BLaER1 treated with 17β-estradiol and CSF1 and Interleukin-3, amounts not matched to agents 10 nM and 100 nM (cell line): ENCODE measurements at regions not wholly inside any gene's neighbourhood (a gene's known extent, or its start where the extent isn't known, plus 50 kb on each side); places are given as distances from the start of the nearest gene placed in this dataset.

Experiments
- H3K27ac ChIP-seq, 11 experiments: shearing (Covaris generic); formaldehyde crosslinking; 2 replicates each; pipeline ENCODE4 v1.8.1; 2022
- H3K27me3 ChIP-seq, 11 experiments: shearing (Covaris generic); formaldehyde crosslinking; 2 replicates each; pipeline ENCODE4 v1.8.1; 2022
- H3K36me3 ChIP-seq, 11 experiments: shearing (Covaris generic); formaldehyde crosslinking; 2 replicates each; pipeline ENCODE4 v1.8.1; 2022
- H3K4me1 ChIP-seq, 10 experiments: shearing (Covaris generic); formaldehyde crosslinking; 2 replicates each; pipeline ENCODE4 v1.8.1; 2022
- H3K4me2 ChIP-seq, 11 experiments: shearing (Covaris generic); formaldehyde crosslinking; 2 replicates each; pipeline ENCODE4 v1.8.1; 2022
- H3K4me3 ChIP-seq, 10 experiments: shearing (Covaris generic); formaldehyde crosslinking; 2 replicates each; pipeline ENCODE4 v1.8.1; 2022
- H3K9ac ChIP-seq, 11 experiments: shearing (Covaris generic); formaldehyde crosslinking; 2 replicates each; pipeline ENCODE4 v1.8.1; 2022
- H3K9me3 ChIP-seq, 11 experiments: shearing (Covaris generic); formaldehyde crosslinking; replicated peaks in 1 of 11; 2 replicates each; pipeline ENCODE4 v1.8.1; 2022
- H4K20me1 ChIP-seq, 11 experiments: shearing (Covaris generic); formaldehyde crosslinking; 2 replicates each; pipeline ENCODE4 v1.8.1; 2022
- Cebpa-rat ChIP-seq, 11 experiments: shearing (Covaris generic); IDR thresholded peaks; 2 replicates each; pipeline ENCODE4 v1.8.1; 2022

- Histone ChIP-seq H3K27me3 (no peaks in the 10 kb centered on the region), H3K36me3 (no peaks in the 10 kb centered on the region), H3K27ac (no peak overlapping the region), H3K4me1 (no peaks in the 10 kb centered on the region), H3K4me3 (no peak overlapping the region), H4K20me1 (no peaks in the 10 kb centered on the region), H3K9ac (no peak overlapping the region), H3K4me2 (no peak overlapping the region), H3K9me3 (no peaks in the 10 kb centered on the region)
- no peak for TF ChIP-seq Cebpa-rat (IDR thresholded peaks at IDR 0.05)
Observed at GRCh38 chr18:60982928-60983327, 350.3 kb upstream of the CDH20 start.

DNA sequence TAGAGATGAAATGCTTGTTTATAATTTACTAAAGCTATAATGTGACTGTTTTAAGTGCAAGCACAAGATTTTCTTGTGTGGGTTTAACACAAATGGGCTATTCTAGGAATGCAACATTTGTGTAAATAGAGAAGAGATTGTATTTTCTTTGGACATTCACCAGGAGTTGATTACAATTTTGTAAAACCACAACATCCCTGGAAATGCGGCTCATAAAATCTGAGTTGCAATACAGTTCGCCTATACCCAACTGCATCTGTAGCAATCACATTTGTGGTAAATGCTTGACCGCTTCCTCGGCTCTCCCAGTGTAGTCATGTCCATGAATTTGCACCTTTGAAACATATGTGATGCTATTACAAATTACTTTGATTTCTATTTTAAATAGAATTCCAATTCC lies 348.7 kb upstream of the CDH20 start:
- Histone ChIP-seq H3K36me3 (no peaks in the 10 kb centered on the region), H3K4me1 (no peaks in the 10 kb centered on the region), H3K27me3 (no peaks in the 10 kb centered on the region), H3K4me2 (no peak overlapping the region), H4K20me1 (no peaks in the 10 kb centered on the region), H3K27ac (no peak overlapping the region), H3K4me3 (no peak overlapping the region), H3K9ac (no peak overlapping the region), H3K9me3 (no peaks in the 10 kb centered on the region)
- no peak for TF ChIP-seq Cebpa-rat (IDR thresholded peaks at IDR 0.05)

- Histone ChIP-seq H3K27ac (no peak overlapping the region), H3K4me2 (no peak overlapping the region), H3K36me3 (no peaks in the 10 kb centered on the region), H3K4me1 (no peaks in the 10 kb centered on the region), H3K27me3 (no peaks in the 10 kb centered on the region), H4K20me1 (no peaks in the 10 kb centered on the region), H3K4me3 (no peak overlapping the region), H3K9me3 (peaks cover 0 to 4% (median 0%) of the 10 kb centered on the region in 11 experiments; a peak in 2 of 22 replicates), H3K9ac (no peak overlapping the region)
- TF ChIP-seq Cebpa-rat (IDR thresholded peaks at IDR 0.05) = no peak
Observed at GRCh38 chr18:60987963-60988362, 345.3 kb upstream of the CDH20 start.

DNA sequence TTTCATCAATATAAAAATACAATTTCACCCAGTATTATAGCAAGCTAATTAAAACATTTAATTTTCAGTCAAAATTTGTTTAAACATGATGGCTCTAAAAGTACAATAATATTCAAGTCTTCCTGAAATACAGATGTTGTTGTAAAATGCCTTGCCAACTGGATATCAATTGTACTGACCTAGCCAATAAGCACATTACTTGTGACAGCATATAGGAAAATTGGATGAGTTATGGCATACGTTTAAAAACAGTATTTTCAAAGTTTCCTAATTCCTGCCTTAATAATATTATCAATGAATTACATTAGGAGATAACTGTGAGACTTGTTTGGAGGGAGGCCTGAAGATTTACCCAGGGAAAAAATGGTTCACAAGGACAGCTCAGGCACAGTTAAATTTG lies 336.9 kb upstream of the CDH20 start:
- H3K27ac ChIP-seq = no peak overlapping the region
- no peak for TF ChIP-seq Cebpa-rat (IDR thresholded peaks at IDR 0.05)
- no peaks in the 10 kb centered on the region for H3K36me3 ChIP-seq
- no peaks in the 10 kb centered on the region for H3K27me3 ChIP-seq
- H3K4me2 ChIP-seq = no peak overlapping the region
- no peaks in the 10 kb centered on the region for H3K4me1 ChIP-seq
- H3K9me3 ChIP-seq = peaks cover 0 to 4% (median 0%) of the 10 kb centered on the region in 11 experiments; a peak in 2 of 22 replicates
- no peak overlapping the region for H3K9ac ChIP-seq
- no peak overlapping the region for H3K4me3 ChIP-seq
- no peaks in the 10 kb centered on the region for H4K20me1 ChIP-seq

- no peak overlapping the region for H3K4me3 ChIP-seq
- no peaks in the 10 kb centered on the region for H3K4me1 ChIP-seq
- H4K20me1 ChIP-seq = no peaks in the 10 kb centered on the region
- TF ChIP-seq Cebpa-rat (IDR thresholded peaks at IDR 0.05) = no peak
- H3K27ac ChIP-seq = no peak overlapping the region
- H3K9me3 ChIP-seq = peaks cover 0 to 4% (median 0%) of the 10 kb centered on the region in 11 experiments; a peak in 2 of 22 replicates
- no peak overlapping the region for H3K9ac ChIP-seq
- no peaks in the 10 kb centered on the region for H3K27me3 ChIP-seq
- H3K36me3 ChIP-seq = no peaks in the 10 kb centered on the region
- no peak overlapping the region for H3K4me2 ChIP-seq
Observed at GRCh38 chr18:60996822-60997221, 336.4 kb upstream of the CDH20 start.

- H3K4me3 ChIP-seq = no peak overlapping the region
- no peak overlapping the region for H3K9ac ChIP-seq
- no peaks in the 10 kb centered on the region for H3K4me1 ChIP-seq
- no peaks in the 10 kb centered on the region for H3K9me3 ChIP-seq
- H3K27me3 ChIP-seq = no peaks in the 10 kb centered on the region
- H3K4me2 ChIP-seq = no peak overlapping the region
- no peaks in the 10 kb centered on the region for H3K36me3 ChIP-seq
- TF ChIP-seq Cebpa-rat (IDR thresholded peaks at IDR 0.05) = no peak
- no peaks in the 10 kb centered on the region for H4K20me1 ChIP-seq
- H3K27ac ChIP-seq = no peak overlapping the region
Observed at GRCh38 chr18:61001138-61001537, 332.1 kb upstream of the CDH20 start.

DNA sequence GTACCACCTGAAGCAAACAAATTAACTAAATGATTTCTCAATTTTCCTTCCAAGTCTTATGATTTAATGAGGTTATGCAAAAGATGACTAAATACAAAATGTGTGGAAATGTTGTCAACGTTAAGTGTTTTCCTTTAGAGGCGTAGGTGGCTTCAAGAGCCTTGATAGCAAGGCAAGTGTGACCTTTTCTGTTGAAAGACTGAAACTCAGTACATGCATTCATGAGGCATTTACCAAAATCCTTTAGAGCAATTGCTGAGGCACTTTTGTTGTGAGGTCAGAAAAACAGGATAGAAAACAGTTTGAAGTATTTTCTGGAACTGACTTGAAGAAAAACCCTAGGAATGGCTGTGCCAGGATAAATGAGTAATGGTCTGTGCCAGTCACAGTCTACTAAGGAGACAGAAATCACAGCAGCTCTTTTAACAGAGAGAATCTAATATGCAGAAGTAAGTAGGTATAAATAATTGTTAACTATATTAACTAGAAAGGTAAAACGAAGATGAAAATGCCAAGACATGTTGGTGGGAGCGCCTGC lies 326.5 kb upstream of the CDH20 start:
- H3K9ac ChIP-seq = no peak overlapping the region
- H3K27me3 ChIP-seq = no peaks in the 10 kb centered on the region
- no peak overlapping the region for H3K4me3 ChIP-seq
- no peaks in the 10 kb centered on the region for H3K4me1 ChIP-seq
- no peaks in the 10 kb centered on the region for H4K20me1 ChIP-seq
- no peak for TF ChIP-seq Cebpa-rat (IDR thresholded peaks at IDR 0.05)
- H3K27ac ChIP-seq = no peak overlapping the region
- H3K36me3 ChIP-seq = no peaks in the 10 kb centered on the region
- H3K9me3 ChIP-seq = no peaks in the 10 kb centered on the region
- H3K4me2 ChIP-seq = no peak overlapping the region

DNA sequence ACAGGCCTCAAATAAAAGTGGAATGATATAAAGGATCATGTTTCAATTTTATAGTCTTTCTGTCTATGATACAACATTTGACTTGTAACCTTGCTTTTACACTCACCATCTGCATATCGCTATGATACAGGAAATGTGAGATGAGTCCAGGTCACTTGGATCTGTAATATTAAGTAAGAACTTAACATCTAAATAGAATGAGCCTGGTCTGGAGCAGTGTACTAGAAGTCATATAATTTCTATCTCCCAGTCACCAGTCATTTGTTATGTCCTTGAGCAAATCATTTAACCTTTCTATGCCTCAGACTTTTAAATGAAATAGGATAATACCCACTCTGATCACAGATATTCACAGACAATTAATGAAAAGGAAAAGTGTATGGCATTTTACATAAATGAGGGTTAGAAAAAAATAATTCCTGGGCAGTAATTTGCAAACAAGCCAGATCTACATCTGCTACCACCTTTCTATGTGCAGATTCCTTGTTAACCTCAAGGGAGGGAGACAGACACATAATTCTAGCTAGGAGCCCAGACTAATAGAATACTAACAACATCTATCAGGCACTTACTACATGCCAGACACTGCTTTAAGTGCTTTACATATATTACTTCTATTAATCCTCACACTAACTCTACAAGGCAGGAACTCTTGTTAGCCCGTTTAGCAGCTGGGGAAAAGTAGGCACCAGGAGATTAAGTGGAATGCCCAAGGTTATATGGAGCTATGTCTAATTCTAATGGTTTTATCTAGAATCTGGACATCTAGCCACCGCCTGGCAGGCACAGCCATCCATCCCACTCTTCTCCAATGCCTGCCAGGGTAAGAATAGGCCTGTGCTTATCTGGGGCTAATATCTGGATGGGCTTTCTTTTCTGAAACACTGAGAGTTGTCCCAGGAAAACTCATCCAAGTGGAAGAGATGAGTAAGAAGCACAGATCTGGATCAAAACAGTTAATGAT lies 313.6 kb upstream of the CDH20 start:
- Histone ChIP-seq H3K4me2 (no peak overlapping the region), H3K27ac (no peak overlapping the region), H3K4me3 (no peak overlapping the region), H3K27me3 (no peaks in the 10 kb centered on the region), H3K9ac (no peak overlapping the region), H3K36me3 (no peaks in the 10 kb centered on the region), H3K4me1 (no peaks in the 10 kb centered on the region), H3K9me3 (no peaks in the 10 kb centered on the region), H4K20me1 (no peaks in the 10 kb centered on the region)
- TF ChIP-seq Cebpa-rat (IDR thresholded peaks at IDR 0.05) = no peak

- Histone ChIP-seq H3K9ac (no peak overlapping the region), H3K36me3 (no peaks in the 10 kb centered on the region), H3K27ac (no peak overlapping the region), H3K9me3 (no peaks in the 10 kb centered on the region), H3K4me3 (no peak overlapping the region), H4K20me1 (no peaks in the 10 kb centered on the region), H3K27me3 (no peaks in the 10 kb centered on the region), H3K4me1 (no peaks in the 10 kb centered on the region), H3K4me2 (no peak overlapping the region)
- no peak for TF ChIP-seq Cebpa-rat (IDR thresholded peaks at IDR 0.05)
Observed at GRCh38 chr18:61025596-61025995, 307.6 kb upstream of the CDH20 start.

GRCh38 chr18:61031626-61032025 lies 301.6 kb upstream of the CDH20 start:
- no peak overlapping the region for H3K4me3 ChIP-seq
- H3K4me2 ChIP-seq = no peak overlapping the region
- H3K4me1 ChIP-seq = no peaks in the 10 kb centered on the region
- H3K27me3 ChIP-seq = no peaks in the 10 kb centered on the region
- H4K20me1 ChIP-seq = no peaks in the 10 kb centered on the region
- H3K9me3 ChIP-seq = no peaks in the 10 kb centered on the region
- H3K36me3 ChIP-seq = no peaks in the 10 kb centered on the region
- no peak overlapping the region for H3K27ac ChIP-seq
- TF ChIP-seq Cebpa-rat (IDR thresholded peaks at IDR 0.05) = no peak
- H3K9ac ChIP-seq = no peak overlapping the region
